HG03095 (cell line): ENCODE measurements at regions not wholly inside any gene's neighbourhood (a gene's known extent, or its start where the extent isn't known, plus 50 kb on each side); places are given as distances from the start of the nearest gene placed in this dataset.

ENCODE experiments used
- ATAC-seq: cut with Tn5 transposase; IDR thresholded peaks from one replicate; pipeline ENCODE4 v1.9.1; 2021; ENCODE audit warnings: moderate library complexity; ENCODE audit not compliant: unreplicated experiment

DNA sequence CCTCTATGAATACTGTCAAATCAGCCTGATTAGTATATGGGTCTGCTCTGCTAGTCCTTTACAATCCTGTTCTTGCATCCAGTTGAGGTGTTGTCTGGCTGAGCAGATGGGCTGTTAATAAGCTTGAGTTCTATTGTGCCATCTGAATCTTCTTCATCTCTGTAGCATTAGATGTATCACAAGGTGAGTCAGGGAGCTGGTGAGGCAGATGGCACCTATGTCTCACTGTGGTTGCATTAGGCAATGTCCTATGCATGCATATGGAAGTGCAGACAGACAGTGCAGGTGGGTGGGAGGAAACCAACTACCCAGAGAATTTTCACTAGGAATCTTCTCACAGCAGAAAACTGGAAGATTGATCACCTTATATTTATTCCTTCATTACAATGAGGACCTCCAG, 165.7 kb upstream of the STXBP6 start:
- ATAC-seq, result no peak

DNA sequence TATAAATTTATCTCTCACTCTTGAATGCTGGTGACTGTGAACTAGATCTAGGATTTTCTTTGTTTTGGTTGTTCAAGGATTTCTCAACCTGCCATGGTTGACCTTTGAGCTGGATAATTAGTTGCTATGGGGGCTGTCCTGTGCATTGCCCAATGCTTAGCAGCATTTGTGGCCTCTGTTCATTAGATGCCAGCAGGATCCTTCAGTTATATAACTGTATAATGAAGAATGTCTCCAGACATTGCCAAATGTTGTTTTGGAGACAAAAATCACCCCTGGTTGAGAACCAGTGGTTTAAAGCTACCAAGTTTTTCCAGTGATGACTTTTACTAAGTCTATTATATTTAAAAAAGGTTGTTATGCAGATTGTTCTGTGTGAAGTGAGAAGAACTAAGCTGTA, 147.9 kb upstream of the STXBP6 start:
- no peak for ATAC-seq

DNA sequence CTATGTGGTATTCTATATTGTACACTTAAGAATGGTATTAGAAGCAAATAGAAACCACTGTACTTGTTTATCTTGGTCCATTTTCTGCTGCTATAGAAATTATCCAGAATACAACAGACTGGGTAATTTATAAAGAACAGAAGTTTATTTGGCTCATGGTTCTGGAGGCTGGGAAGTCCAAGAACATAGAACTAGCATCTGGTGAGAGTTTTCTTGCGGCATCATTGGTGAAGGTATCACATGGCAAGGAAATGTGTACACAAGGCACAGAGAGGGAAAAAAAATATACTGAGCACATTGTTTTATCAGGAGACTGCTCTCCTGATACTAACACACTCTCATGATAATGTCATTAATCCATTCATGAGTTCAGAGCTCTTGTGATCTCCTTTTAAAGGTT, 130.3 kb upstream of the STXBP6 start:
- no peak for ATAC-seq

DNA sequence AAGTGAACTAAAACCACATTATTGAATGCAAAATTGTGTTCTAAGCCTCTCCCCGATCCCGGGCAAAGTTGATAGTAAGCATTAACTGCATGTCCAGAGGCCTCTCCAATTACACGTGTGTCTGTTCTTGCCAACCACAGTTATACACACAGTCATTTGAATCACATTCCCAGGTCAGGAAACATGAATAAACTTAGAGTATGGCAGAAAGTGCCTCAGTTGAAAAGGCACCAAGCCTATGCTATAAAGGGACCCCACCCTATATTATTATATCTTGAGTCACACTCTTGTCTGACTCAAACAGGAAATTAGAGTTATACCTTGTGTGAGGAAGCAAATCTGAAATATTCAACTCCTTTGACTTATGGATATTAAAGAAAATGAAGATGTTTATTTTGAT, 128.3 kb upstream of the STXBP6 start:
- ATAC-seq, result no peak

- no peak for ATAC-seq
Observed at GRCh38 chr14:25150934-25151790, 101.2 kb upstream of the STXBP6 start.

DNA sequence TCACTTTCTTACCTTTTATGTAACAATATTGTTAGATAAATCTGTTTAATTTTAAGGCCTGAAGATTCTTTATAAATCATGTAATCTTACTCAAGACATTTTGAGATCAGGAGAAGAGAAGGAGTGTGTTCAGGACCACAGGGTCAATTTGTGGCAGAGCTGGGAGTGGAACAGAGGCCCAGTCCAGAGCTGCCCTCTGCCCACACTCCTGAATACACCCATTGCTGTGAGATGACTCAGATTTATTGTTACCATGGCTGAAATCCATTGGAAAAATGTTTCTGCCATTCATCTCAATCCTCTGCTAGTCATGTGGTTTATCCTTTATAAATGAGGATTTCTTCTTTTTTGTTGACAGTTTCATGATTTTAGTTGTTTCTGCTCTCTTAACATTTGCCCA, 100.5 kb upstream of the STXBP6 start:
- no peak for ATAC-seq

- ATAC-seq, result no peak
Observed at GRCh38 chr14:25140411-25140810, 90.5 kb upstream of the STXBP6 start.

DNA sequence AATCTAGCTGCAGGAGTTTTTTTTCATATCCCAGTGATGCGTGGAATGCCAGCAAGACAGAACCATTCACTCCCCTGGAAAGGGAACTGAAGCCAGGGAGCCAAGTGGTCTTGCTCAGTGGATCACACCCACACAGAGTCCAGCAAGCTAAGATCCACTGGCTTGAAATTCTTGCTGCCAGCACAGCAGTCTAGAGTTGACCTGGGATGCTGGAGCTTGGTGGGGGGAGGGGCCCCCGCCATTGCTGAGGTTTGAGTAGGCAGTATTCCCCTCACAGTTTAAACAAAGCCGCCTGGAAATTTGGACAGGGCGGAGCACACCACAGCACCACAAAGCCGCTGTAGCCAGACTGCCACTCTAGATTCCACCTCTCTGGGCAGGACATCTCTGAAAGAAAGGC, 86.9 kb upstream of the STXBP6 start:
- ATAC-seq, result no peak

DNA sequence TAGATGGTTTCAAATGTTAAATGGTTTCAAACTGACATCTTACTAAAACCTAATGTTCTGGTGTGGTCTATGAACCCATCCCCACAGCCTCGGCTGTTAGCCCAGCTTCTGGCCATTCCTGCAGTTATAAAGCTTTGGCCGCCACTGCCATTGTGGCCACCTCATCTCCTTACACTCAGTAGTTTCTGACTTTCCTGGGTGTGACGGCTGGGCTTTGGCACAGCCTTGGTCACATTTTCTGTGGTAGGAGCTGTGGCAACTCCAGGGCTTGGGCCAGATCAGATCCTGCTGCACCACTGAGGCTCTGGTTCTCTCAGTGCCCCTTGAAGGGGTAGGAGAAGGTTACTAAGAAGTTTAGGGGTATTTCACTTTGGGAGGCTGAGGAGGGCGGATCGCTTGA, 84.2 kb upstream of the STXBP6 start:
- no peak for ATAC-seq

- peak; percentile 87 for ATAC-seq
Observed at GRCh38 chr14:25132732-25133422, 82.9 kb upstream of the STXBP6 start.

DNA sequence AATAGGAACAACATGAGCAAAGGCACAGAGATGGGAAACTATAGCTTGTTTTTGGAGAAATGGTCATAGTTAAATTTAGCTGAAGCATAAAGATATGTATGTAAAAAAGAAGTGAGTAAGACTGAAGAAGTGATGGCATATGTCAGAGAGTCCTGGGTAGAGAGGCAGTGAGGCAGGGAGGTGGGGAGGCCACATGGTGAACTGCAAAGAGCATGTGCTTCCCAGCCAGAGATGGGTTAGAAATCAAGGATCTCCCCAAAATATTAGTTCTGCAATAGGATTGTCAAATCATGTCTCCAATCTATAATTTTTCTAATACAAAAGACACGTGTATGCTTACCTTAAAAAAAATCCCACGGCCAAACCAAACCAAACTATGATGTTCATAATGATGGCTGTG, 82.1 kb upstream of the STXBP6 start:
- no peak for ATAC-seq

GRCh38 chr14:25122843-25123242, 72.9 kb upstream of the STXBP6 start:
- ATAC-seq, result no peak

GRCh38 chr14:25122211-25122610, 72.3 kb upstream of the STXBP6 start:
- no peak for ATAC-seq

- no peak for ATAC-seq
Observed at GRCh38 chr14:25121337-25122129, 71.6 kb upstream of the STXBP6 start.

DNA sequence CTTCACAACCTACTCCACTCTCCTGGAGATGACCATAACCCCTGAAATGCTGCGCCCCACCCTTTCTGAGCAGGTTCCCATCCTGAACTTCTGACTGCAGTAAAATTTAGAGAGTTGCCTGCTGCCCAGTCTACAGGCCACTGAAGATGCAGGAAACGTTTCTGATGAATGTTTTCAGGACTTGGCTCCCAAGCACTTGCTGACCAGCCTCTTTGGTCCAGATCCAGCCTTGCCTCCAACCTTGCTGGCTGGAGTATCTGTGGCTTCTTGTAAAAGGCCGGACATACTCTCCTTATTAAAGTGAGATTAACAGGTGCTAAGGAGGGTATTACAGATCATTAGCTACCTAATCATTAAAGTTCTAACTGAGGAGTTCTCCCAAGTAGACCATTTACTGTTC, 70.3 kb upstream of the STXBP6 start:
- no peak for ATAC-seq

DNA sequence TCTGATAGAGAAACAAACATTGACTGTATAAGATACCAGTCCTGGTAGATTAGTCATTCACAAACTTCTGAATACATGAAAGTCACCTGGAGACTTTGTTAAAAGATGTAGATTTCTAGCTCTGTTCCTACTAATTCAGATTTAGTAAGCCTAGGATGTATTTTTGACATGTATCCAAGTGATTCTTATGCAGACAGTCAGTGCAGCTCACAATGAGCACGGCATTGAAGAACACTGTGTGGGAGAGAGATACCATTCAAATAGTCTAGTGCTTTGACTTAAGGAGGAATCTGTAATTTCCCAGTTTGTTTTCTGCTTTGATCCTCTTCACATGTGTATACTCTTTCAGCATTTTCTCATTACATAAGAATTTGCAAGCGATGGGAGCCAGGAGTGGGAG, 68.7 kb upstream of the STXBP6 start:
- ATAC-seq, result no peak

- no peak for ATAC-seq
Observed at GRCh38 chr14:25117342-25117741, 67.4 kb upstream of the STXBP6 start.

DNA sequence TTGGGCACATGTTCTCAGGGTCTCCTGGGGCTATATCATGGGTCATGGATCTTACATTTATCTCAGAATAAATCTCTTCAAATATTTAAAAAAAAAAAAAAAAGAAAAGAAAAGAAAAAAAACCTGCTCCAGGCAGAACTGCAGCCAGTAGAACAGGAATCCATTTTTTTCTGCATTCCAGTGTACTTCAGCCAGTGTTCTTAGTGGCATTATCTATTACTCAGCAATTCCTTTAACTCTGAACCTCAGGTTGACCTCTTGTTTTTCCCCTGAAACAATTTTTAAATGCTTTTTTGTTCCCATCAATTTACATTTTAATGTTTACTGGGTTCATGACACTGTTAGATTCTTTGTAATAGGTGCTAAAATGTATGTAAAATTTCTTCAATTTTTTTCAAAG, 66.7 kb upstream of the STXBP6 start:
- no peak for ATAC-seq

GRCh38 chr14:25113394-25113793, 63.4 kb upstream of the STXBP6 start:
- ATAC-seq, result no peak

GRCh38 chr14:25111061-25111601, 61.2 kb upstream of the STXBP6 start:
- ATAC-seq, result no peak

DNA sequence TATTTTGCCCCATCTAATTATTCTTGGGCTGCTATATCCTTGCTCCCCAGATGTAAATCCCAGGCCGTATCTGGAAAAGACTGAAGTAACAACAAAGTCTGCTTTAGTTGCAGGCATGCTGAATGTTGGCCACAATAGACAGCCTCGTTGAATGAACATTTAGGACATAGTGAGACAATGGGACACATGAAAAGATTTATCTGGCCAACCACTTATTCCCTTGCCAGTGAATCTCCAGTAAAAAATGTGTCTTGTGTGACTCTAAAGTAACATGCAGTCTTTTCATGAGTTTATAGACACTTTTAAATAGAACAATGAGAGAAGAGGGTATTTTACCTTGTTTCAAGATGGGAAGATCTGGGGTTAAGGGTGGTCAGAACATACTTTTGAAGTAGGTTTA, 60.2 kb upstream of the STXBP6 start:
- no peak for ATAC-seq
